ENCODE measurements at regions not wholly inside any gene's neighbourhood (a gene's known extent, or its start where the extent isn't known, plus 50 kb on each side); places are given as distances from the start of the nearest gene placed in this dataset.
"Not testable (repeated sequence)": the region's sequence is repeated elsewhere in the genome, so short reads cannot be mapped to it uniquely, and the experiment has no call there.

DNA sequence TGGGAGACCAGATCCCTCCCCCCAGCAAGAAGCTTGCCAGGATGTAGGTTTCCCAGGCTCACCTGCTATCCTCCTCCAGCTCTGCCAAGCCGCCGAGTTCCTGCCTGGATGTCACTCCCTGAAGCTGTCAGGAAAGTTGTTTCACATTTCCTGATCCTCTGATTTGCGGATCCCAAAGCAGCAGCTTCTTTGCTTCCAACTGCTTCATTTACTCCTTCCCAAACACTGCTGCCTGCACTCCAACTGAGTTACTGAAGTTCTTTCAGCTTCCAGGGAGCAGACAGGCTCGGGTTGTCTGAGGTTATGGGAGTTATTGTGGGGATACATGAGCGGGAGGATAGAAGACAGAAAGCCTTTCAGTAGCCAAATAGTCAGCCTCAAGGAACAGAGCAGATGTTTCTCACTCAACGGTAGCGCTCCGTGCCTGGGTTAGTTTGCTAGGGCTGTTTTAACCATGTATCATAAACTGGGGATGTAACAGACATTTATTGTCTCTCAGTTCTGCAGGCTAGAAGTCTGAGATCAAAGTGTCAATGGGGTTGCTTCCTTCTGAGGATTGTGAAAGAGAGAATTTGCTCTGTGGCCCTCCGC, 516.0 kb downstream of the REEP3 start:
- ATAC-seq = no peak
- H3K36me3 Mint-ChIP-seq = no peaks in the 10 kb centered on the region

DNA sequence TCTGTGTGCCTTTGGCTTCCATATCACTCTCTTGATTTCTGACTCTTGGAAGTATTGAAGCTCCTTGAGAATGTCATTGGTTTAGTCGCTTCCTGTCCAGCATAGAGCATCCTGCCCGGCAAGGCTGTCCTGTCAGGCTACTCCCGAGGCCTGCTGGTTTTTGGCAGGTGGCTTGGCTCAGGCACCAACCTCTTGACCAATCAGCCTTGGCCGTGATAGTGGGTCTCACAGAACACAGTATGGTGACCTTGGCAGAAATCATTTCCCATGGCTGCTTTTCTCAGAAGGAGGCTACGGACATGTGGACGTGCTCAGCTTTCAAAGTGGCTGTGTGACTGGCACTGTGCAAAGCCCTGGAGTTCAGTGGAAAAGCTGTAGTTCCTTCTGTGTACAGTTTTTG, 516.9 kb downstream of the REEP3 start:
- no peak overlapping the region for H3K4me3 Mint-ChIP-seq
- H3K9me3 Mint-ChIP-seq (ENCODE audit: low read depth) = no peaks in the 10 kb centered on the region
- H3K27ac Mint-ChIP-seq = no peak overlapping the region
- H3K27me3 Mint-ChIP-seq = peaks cover 12% of the 10 kb centered on the region
- CTCF ChIA-PET = no interaction called here
- peaks cover 4% of the 10 kb centered on the region for H3K4me1 Mint-ChIP-seq
- DNase-seq (no peak), ATAC-seq (no peak)
- no peaks in the 10 kb centered on the region for H3K36me3 Mint-ChIP-seq

More for the DNA sequence above, 516.0 kb downstream of the REEP3 start:
- H3K9me3 Mint-ChIP-seq (ENCODE audit: low read depth) = no peaks in the 10 kb centered on the region
- H3K4me3 Mint-ChIP-seq = no peak overlapping the region
- peaks cover 12% of the 10 kb centered on the region for H3K27me3 Mint-ChIP-seq
- no peak overlapping the region for H3K27ac Mint-ChIP-seq
- no peak for DNase-seq
- CTCF ChIA-PET = no interaction called here
- peaks cover 4% of the 10 kb centered on the region for H3K4me1 Mint-ChIP-seq

DNA sequence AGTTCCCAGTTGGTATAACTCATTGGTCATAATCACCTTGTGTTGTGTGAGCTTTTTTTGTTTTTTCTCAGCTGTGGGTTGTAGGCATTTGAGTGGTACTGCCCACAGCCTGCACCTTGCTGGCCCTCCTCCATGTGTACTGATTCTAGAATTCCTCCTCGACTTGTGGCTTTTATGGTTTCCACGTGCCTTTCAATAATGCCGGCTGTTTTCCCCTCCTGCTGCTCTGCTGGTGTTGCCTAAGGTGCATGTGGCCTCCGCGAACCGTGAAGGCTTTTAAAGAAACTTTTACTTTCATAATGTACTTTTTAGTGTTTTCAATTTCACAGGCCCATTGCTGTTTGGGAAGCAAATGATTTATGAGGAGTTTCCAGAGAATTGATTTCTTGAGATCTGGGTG, 518.0 kb downstream of the REEP3 start:
- Mint-ChIP-seq H3K9me3 (ENCODE audit: low read depth) (no peaks in the 10 kb centered on the region), H3K27ac (no peak overlapping the region), H3K27me3 (peaks cover 11% of the 10 kb centered on the region), H3K4me3 (no peak overlapping the region), H3K36me3 (no peaks in the 10 kb centered on the region), H3K4me1 (peaks cover 4% of the 10 kb centered on the region)
- ATAC-seq (no peak), DNase-seq (no peak)
- CTCF ChIA-PET = no interaction called here

DNA sequence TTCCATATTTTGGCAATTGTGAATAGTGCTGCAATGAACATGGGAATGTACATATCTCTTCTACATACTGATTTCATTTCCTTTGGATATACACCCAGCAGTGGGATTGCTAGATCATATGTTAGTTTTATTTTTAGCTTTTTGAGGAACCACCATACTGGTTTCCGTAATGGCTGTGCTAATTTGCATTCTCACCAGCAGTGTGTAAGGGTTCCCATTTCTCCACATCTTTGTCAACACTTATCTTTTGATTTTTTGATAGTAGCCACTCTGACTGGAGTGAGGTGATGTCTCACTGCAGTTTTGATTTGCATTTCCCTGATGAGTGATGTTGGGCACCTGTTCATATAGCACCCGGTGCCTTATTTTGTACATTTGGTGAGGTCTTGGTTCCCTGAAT, 519.6 kb downstream of the REEP3 start:
- no peak overlapping the region for H3K4me3 Mint-ChIP-seq
- CTCF ChIA-PET = interaction anchor here (1.0 to 3.2 kb wide), 10 partner anchors 7 to 174 kb away, joined by 3 to 11 read pairs (median 3); no protein-coding TSS in a partner anchor

DNA sequence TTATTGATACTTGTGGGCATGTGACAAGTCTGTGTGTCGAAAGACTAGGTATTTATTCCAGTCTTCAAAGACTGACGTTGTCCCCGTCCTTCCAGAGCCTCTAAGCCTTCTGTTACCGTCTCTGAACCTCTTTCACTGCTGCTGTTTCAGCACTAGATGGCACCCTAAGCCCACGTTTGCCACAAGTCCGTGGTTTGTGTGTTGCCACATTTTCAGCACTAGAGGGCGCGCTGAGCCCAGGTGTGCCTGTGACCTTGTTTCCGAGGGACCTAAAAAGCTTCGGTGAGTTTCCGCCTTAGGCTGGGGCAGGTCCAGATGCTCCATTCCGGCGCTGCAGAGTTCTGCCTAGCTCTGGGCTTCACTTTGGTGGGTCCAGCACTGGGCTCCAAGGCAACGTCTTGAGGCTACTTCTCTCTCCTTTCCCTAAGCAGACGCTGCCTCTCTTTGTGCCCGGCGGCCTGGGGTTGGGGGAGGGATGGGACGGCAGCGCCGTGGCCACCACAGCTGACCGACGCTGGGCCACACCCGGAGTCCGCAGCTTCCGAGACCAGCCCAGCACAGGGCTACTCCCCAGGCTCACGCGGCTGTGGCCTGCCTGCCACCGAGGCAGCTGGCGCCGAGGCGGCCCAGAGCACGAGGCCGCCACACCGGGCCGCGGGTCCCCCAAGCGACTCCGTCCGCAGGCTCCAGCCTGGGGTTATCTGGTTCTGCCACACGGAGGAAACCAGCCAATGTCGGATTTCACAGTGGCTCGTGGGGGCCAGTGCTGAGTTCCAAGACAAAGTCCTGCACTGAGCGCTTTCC, 520.2 kb downstream of the REEP3 start:
- Mint-ChIP-seq H3K4me1 (peaks cover 4% of the 10 kb centered on the region), H3K27me3 (peaks cover 9% of the 10 kb centered on the region), H3K4me3 (peak overlapping the region; percentile 41), H3K9me3 (ENCODE audit: low read depth) (no peaks in the 10 kb centered on the region), H3K36me3 (no peaks in the 10 kb centered on the region), H3K27ac (no peak overlapping the region)
- DNase-seq (peak; percentile 86), ATAC-seq (peak; percentile 93)
- CTCF ChIA-PET = interaction anchor here (0.6 to 3.2 kb wide), 14 partner anchors 8 to 232 kb away, joined by 3 to 11 read pairs (median 3); no protein-coding TSS in a partner anchor

More for the DNA sequence above, 519.6 kb downstream of the REEP3 start:
- H3K27me3 Mint-ChIP-seq = peaks cover 9% of the 10 kb centered on the region
- H3K27ac Mint-ChIP-seq = no peak overlapping the region
- peaks cover 4% of the 10 kb centered on the region for H3K4me1 Mint-ChIP-seq
- no peaks in the 10 kb centered on the region for H3K9me3 Mint-ChIP-seq (ENCODE audit: low read depth)
- no peak for DNase-seq
- H3K36me3 Mint-ChIP-seq = no peaks in the 10 kb centered on the region
- peak; percentile 15 for ATAC-seq

DNA sequence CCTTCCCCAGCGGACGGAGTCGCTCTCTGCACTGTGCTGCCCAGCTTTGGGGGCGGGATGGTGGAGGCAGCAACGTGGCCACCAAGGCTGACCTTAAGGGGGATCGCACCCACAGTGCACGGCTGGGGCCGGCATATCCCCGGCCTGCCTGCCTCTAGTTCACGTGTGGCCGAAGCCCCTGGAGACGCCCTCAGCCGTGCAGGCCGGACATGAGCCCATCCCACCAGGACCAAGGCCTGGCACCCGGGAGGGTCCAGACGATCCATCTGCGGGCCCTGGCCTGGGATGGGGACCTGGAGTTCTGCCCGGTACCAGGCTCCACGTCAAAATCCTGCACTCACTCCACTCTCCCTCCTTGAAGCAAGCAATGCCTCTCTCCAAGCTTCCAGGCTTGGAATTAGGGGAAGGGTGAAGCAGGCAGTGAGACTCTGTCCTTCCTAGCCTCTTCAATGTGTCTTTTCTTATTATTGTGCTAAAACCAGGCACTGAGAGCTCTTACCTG, 520.8 kb downstream of the REEP3 start:
- H3K27me3 Mint-ChIP-seq = peaks cover 9% of the 10 kb centered on the region
- DNase-seq (no peak), ATAC-seq (no peak)
- H3K36me3 Mint-ChIP-seq = no peaks in the 10 kb centered on the region
- no peaks in the 10 kb centered on the region for H3K9me3 Mint-ChIP-seq (ENCODE audit: low read depth)
- CTCF ChIA-PET = interaction anchor here (0.6 to 3.2 kb wide), 9 partner anchors 9 to 232 kb away, joined by 3 to 11 read pairs (median 4); no protein-coding TSS in a partner anchor
- no peak overlapping the region for H3K4me3 Mint-ChIP-seq
- no peak overlapping the region for H3K27ac Mint-ChIP-seq
- peaks cover 4% of the 10 kb centered on the region for H3K4me1 Mint-ChIP-seq

DNA sequence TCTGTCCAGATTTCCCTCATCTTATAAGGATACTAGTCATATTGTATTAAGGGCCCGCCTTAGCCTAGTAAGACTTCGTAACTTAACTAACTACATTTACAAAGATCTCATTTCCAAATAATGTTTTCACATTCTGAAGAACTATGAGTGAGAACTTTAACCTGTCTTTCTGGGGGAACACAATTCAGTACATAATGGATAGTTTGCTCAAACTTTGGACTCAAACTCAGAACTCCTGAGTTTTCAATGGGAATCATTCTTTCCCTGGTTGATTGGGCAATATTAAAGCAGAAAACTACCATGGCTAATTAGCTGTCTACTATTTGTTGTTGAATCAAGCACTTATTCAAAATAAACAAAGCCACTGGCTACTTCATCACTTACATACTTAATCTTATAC, 522.9 kb downstream of the REEP3 start:
- Mint-ChIP-seq H3K9me3 (ENCODE audit: low read depth) (no peaks in the 10 kb centered on the region), H3K27me3 (peaks cover 13% of the 10 kb centered on the region), H3K4me3 (no peak overlapping the region), H3K4me1 (peaks cover 4% of the 10 kb centered on the region), H3K27ac (no peak overlapping the region), H3K36me3 (no peaks in the 10 kb centered on the region)
- DNase-seq = no peak
- ATAC-seq = no peak
- CTCF ChIA-PET = interaction anchor here (1.5 to 3.2 kb wide), 2 partner anchors 11 to 25 kb away, joined by 3 to 11 read pairs; no protein-coding TSS in a partner anchor

DNA sequence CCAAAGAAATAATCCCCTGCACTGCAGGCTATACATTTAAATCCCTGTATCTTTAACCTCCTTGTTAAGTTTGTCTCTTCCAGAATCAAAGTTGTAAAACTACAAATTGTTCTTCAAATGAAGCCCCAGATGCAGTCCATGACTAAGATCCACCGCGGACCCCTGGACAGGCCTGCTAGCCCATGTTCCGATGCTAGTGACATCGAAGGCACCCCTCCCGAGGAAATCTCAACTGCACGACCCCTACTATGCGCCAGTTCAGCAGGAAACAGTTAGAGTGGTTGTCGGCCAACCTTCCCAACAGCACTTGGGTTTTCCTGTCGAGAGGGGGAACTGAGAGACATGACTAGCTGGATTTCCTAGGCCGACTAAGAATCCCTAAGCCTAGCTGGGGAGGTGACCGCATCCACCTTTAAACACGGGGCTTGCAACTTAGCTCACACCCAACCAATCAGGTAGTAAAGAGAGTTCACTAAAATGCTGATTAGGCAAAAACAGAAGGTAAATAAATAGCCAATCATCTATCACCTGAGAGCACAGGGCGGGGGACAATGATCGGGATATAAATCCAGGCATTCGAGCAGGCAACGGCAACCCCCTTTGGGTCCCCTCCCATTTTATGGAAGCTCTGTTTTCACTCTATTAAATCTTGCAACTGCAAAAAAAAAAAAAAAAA, 523.9 kb downstream of the REEP3 start:
- not testable (repeated sequence) for H3K27ac Mint-ChIP-seq; DNase-seq; H3K9me3 Mint-ChIP-seq (ENCODE audit: low read depth); ATAC-seq; H3K4me3 Mint-ChIP-seq; H3K4me1 Mint-ChIP-seq; H3K36me3 Mint-ChIP-seq
- H3K27me3 Mint-ChIP-seq = peaks cover 13% of the 10 kb centered on the region
- CTCF ChIA-PET = interaction anchor here (1.5 kb wide), 1 partner anchor 24 kb away, joined by 3 read pairs; no protein-coding TSS in a partner anchor

DNA sequence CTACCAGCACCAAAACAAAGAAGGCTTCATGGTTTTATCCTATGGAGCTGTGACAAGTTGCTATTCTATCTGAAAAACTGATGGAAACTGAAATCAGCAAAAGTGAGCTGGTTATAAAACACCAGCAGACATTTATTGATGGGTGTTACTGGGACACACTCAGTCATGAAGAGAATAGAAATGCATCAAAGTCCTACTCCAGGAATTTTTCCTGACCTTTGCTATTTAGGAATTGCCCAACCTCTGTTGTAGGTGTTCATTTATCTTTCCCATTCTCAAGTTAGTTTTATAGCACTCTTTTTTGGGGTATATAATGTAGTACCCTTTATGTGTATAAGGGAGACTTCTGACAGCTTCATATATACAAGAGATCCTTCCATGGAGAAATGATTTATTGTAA, 533.2 kb downstream of the REEP3 start:
- ATAC-seq = no peak

DNA sequence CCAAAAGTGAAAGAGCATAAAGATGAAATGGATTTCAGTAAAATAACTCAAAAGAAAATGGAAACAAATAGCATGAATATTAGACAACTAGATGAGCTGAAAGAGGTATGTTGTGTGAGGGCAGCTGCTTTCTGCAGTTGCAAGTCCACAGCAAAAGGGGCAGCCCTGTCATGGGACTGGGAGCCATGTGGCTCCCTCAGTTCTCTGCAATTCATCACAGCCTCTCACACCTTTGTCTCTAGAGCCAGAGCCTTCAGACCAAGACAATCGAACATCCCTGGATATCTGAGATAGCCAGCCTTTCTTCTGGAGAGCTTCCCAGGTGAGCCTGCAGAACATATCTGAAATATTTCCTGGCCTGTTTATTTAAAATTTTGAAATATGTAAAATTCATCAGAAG, 538.7 kb downstream of the REEP3 start:
- DNase-seq = no peak

More for the DNA sequence above, 533.2 kb downstream of the REEP3 start:
- Mint-ChIP-seq H3K27me3 (peaks cover 3% of the 10 kb centered on the region), H3K4me1 (no peaks in the 10 kb centered on the region), H3K27ac (no peak overlapping the region), H3K9me3 (ENCODE audit: low read depth) (no peaks in the 10 kb centered on the region), H3K4me3 (no peak overlapping the region), H3K36me3 (no peaks in the 10 kb centered on the region)
- DNase-seq = no peak
- CTCF ChIA-PET = interaction anchor here (1.0 kb wide), 1 partner anchor 13 kb away, joined by 5 read pairs; no protein-coding TSS in a partner anchor

DNA sequence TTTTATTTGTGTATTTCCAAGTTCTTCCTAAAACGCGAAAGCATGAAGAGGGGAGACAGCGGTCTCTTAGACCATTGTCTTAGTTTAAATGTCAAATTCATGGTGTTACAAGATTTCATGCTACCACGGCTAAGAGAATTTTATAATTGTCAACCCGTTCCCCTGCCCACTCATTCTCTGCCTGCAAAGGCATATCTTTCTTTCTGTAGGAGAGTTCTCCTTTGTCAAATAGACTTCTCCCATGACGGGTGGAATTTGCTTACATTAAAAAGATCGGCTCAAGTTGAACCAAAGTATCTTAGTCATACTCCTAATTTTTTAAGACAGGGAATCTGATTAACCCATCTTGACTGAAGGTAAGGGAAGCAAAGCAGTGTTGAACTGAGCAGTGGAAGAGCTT, 539.2 kb downstream of the REEP3 start:
- CTCF ChIA-PET = no interaction called here
- DNase-seq = no peak
- Mint-ChIP-seq H3K4me3 (no peak overlapping the region), H3K27ac (no peak overlapping the region), H3K4me1 (no peaks in the 10 kb centered on the region), H3K36me3 (no peaks in the 10 kb centered on the region), H3K9me3 (ENCODE audit: low read depth) (no peaks in the 10 kb centered on the region), H3K27me3 (peaks cover 2% of the 10 kb centered on the region)
- ATAC-seq = no peak

More for the DNA sequence above, 538.7 kb downstream of the REEP3 start:
- H3K27me3 Mint-ChIP-seq = peaks cover 2% of the 10 kb centered on the region
- no peaks in the 10 kb centered on the region for H3K36me3 Mint-ChIP-seq
- H3K4me3 Mint-ChIP-seq = no peak overlapping the region
- ATAC-seq = no peak
- H3K9me3 Mint-ChIP-seq (ENCODE audit: low read depth) = no peaks in the 10 kb centered on the region
- no peaks in the 10 kb centered on the region for H3K4me1 Mint-ChIP-seq
- CTCF ChIA-PET = no interaction called here
- H3K27ac Mint-ChIP-seq = no peak overlapping the region

DNA sequence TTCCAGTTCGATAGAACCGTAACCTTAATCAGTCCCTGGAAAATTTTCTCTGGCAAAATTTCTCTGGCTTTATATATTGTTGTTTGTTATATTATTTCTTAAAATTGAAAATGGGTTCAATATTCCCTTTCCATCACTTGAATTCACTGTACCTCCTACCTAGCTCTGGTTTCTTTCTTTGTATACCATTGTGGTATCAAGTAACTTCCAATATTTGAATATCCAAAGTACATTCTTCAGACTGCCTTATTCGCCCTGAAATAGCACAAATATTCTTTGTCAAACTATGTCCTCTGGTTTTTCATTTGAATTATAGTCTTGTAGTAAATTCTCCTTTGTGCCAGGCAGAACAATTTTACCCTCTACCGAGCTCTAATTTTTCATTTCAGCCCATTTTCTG, 541.6 kb downstream of the REEP3 start:
- DNase-seq (no peak), ATAC-seq (no peak)
- Mint-ChIP-seq H3K4me1 (no peaks in the 10 kb centered on the region), H3K27ac (no peak overlapping the region), H3K4me3 (no peak overlapping the region), H3K36me3 (no peaks in the 10 kb centered on the region), H3K9me3 (ENCODE audit: low read depth) (no peaks in the 10 kb centered on the region), H3K27me3 (peaks cover 2% of the 10 kb centered on the region)
- CTCF ChIA-PET = interaction anchor here (1.0 kb wide), 1 partner anchor 21 kb away, joined by 3 read pairs; no protein-coding TSS in a partner anchor

DNA sequence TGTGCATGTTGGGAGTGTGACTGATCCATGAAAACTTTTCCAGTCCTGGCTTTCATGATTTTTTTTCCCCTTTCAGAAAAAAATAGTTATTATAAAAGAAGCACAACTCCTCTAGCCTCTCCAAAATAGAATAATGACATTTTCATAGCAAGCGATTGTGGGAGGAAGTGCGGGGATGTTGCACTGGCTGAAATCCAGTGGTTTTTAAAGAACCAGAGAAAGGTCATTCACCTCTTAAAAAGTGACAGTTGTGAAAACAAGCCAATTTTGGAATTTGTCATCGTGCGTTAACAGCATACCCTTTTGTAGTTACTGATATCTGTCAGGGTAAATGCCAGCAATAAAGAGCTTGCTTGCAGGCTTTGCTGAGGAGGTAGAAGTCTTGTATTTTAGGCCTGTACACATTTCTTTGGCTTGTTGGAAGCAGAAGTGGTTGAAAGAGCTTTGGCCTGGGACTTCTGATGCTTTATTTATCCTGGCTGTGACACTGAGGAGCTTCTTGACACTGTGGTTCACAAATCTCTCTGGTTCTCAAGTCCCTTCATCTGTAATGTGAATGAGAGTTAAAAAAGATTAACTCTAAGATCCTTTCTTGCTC, 545.9 kb downstream of the REEP3 start:
- Mint-ChIP-seq H3K36me3 (no peaks in the 10 kb centered on the region), H3K27me3 (peaks cover 2% of the 10 kb centered on the region), H3K4me1 (no peaks in the 10 kb centered on the region), H3K4me3 (no peak overlapping the region), H3K27ac (no peak overlapping the region), H3K9me3 (ENCODE audit: low read depth) (no peaks in the 10 kb centered on the region)
- CTCF ChIA-PET = interaction anchor here (1.6 kb wide), 1 partner anchor 26 kb away, joined by 5 read pairs; no protein-coding TSS in a partner anchor
- ATAC-seq (no peak), DNase-seq (no peak)

Measured in activated CD8-positive, alpha-beta memory T cell treated with anti-CD3 and anti-CD28 coated beads, Interleukin-2, amount 10 ng/mL, durations not matched to agents 7 days and 5 days (primary cell).